ENCODE measurements at regions not wholly inside any gene's neighbourhood (a gene's known extent, or its start where the extent isn't known, plus 50 kb on each side); places are given as distances from the start of the nearest gene placed in this dataset.
"Not testable (repeated sequence)": the region's sequence is repeated elsewhere in the genome, so short reads cannot be mapped to it uniquely, and the experiment has no call there.

GRCh38 chr10:84719687-84720086 is 391.3 kb downstream of the CCSER2 start:
- no peak overlapping the region for H2AFZ ChIP-seq (ENCODE audit: low read length)
- H3K4me2 ChIP-seq (ENCODE audit: extremely low read depth, insufficient read depth, low read length), result no peak overlapping the region
- TF ChIP-seq EZH2 (IDR thresholded peaks at IDR 0.05; ENCODE audit: low read length, missing control alignments), result no peak
- no peak for TF ChIP-seq CTCF (conservative IDR thresholded peaks at IDR 0.05 in 1 of 2, IDR thresholded peaks at IDR 0.05 in 1 of 2; ENCODE audit: low read depth in 1 of 2, low read length in 2 of 2)
- no peak overlapping the region for H3K4me3 ChIP-seq (replicated peaks in 1 of 4; ENCODE audit: control extremely low read depth in 1 of 4, insufficient read depth in 1 of 4, low read depth in 3 of 4, low read length in 4 of 4)
- H3K27ac ChIP-seq (ENCODE audit: insufficient read depth, low read length), result no peak overlapping the region
- H3K27me3 ChIP-seq (ENCODE audit: control insufficient read depth, insufficient read depth, low read length), result no peaks in the 10 kb centered on the region
- no peaks in the 10 kb centered on the region for H3K4me1 ChIP-seq (ENCODE audit: control insufficient read depth, extremely low read depth, insufficient read depth, low read length)
- no peaks in the 10 kb centered on the region for H3K9me3 ChIP-seq (ENCODE audit: control insufficient read depth, insufficient read depth, low read depth, low read length)
- no peaks in the 10 kb centered on the region for H4K20me1 ChIP-seq (ENCODE audit: control insufficient read depth, extremely low read depth, insufficient read depth, low read length)
- no peaks in the 10 kb centered on the region for H3K79me2 ChIP-seq (ENCODE audit: control insufficient read depth, insufficient read depth, low read length)
- no peak for DNase-seq (ENCODE audit: low read depth in 2 of 2)
- no peak overlapping the region for H3K9ac ChIP-seq (ENCODE audit: insufficient read depth, low read length)
- no peaks in the 10 kb centered on the region for H3K36me3 ChIP-seq (ENCODE audit: control insufficient read depth, insufficient read depth, low read length)

DNA sequence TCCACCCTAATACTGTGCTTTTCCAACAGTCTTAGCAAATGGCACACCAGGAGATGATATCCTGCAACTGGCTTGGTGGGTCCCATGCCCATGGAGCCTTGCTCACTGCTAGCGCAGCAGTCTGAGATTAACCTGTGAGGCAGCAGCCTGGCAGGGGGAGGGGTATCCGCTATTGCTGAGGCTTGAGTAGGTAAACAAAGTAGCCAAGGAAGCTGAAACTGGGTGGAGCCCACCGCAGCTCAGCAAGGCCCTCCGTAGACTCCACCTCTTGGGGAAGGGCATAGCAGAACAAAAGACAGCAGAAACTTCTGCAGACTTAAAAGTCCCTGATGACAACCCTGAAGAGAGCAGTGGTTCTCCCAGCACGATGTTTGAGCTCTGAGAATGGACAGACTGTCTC is 399.0 kb downstream of the CCSER2 start:
- TF ChIP-seq EZH2 (IDR thresholded peaks at IDR 0.05; ENCODE audit: low read length, missing control alignments) (no peak), CTCF (conservative IDR thresholded peaks at IDR 0.05 in 1 of 2, IDR thresholded peaks at IDR 0.05 in 1 of 2; ENCODE audit: low read depth in 1 of 2, low read length in 2 of 2) (no peak)
- no peaks in the 10 kb centered on the region for H3K4me1 ChIP-seq (ENCODE audit: control insufficient read depth, extremely low read depth, insufficient read depth, low read length)
- no peak overlapping the region for H2AFZ ChIP-seq (ENCODE audit: low read length)
- H3K4me2 ChIP-seq (ENCODE audit: extremely low read depth, insufficient read depth, low read length), result no peak overlapping the region
- no peaks in the 10 kb centered on the region for H3K79me2 ChIP-seq (ENCODE audit: control insufficient read depth, insufficient read depth, low read length)
- H3K9ac ChIP-seq (ENCODE audit: insufficient read depth, low read length), result no peak overlapping the region
- no peaks in the 10 kb centered on the region for H3K9me3 ChIP-seq (ENCODE audit: control insufficient read depth, insufficient read depth, low read depth, low read length)
- no peak overlapping the region for H3K27ac ChIP-seq (ENCODE audit: insufficient read depth, low read length)
- H3K4me3 ChIP-seq (replicated peaks in 1 of 4; ENCODE audit: control extremely low read depth in 1 of 4, insufficient read depth in 1 of 4, low read depth in 3 of 4, low read length in 4 of 4), result no peak overlapping the region
- H4K20me1 ChIP-seq (ENCODE audit: control insufficient read depth, extremely low read depth, insufficient read depth, low read length), result no peaks in the 10 kb centered on the region
- H3K27me3 ChIP-seq (ENCODE audit: control insufficient read depth, insufficient read depth, low read length), result no peaks in the 10 kb centered on the region
- H3K36me3 ChIP-seq (ENCODE audit: control insufficient read depth, insufficient read depth, low read length), result no peaks in the 10 kb centered on the region
- no peak for DNase-seq (ENCODE audit: low read depth in 2 of 2)

- H3K9me3 ChIP-seq (ENCODE audit: control insufficient read depth, insufficient read depth, low read depth, low read length); H3K9ac ChIP-seq (ENCODE audit: insufficient read depth, low read length); H3K4me1 ChIP-seq (ENCODE audit: control insufficient read depth, extremely low read depth, insufficient read depth, low read length); H3K4me3 ChIP-seq (replicated peaks in 1 of 4; ENCODE audit: control extremely low read depth in 1 of 4, insufficient read depth in 1 of 4, low read depth in 3 of 4, low read length in 4 of 4); H3K79me2 ChIP-seq (ENCODE audit: control insufficient read depth, insufficient read depth, low read length); H3K27me3 ChIP-seq (ENCODE audit: control insufficient read depth, insufficient read depth, low read length); H3K4me2 ChIP-seq (ENCODE audit: extremely low read depth, insufficient read depth, low read length); H3K27ac ChIP-seq (ENCODE audit: insufficient read depth, low read length); H2AFZ ChIP-seq (ENCODE audit: low read length); H4K20me1 ChIP-seq (ENCODE audit: control insufficient read depth, extremely low read depth, insufficient read depth, low read length); H3K36me3 ChIP-seq (ENCODE audit: control insufficient read depth, insufficient read depth, low read length); DNase-seq (ENCODE audit: low read depth in 2 of 2): not testable (repeated sequence)
These were observed 410.7 kb downstream of the CCSER2 start for GRCh38 chr10:84739126-84739525.

DNA sequence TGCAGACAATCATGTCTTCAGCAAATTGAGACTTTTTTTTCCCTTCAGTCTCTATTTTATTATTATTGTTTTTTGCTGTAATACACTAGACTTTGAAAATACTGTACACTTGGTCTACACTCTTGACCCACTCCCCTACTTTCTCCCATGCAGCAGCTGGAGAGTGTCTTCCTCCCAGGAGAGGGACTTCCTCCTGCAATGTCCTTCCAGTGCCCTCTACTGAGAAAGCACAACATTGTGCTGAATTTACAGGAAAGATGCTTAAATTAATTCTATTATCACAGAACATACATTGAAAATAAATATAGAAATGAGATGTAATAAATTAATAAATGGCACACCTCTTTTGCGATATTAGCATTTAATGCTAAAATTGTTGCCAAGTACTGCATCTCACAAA is 411.3 kb downstream of the CCSER2 start:
- H3K9ac ChIP-seq (ENCODE audit: insufficient read depth, low read length), result no peak overlapping the region
- H3K27me3 ChIP-seq (ENCODE audit: control insufficient read depth, insufficient read depth, low read length), result no peaks in the 10 kb centered on the region
- TF ChIP-seq CTCF (conservative IDR thresholded peaks at IDR 0.05 in 1 of 2, IDR thresholded peaks at IDR 0.05 in 1 of 2; ENCODE audit: low read depth in 1 of 2, low read length in 2 of 2) (no peak), EZH2 (IDR thresholded peaks at IDR 0.05; ENCODE audit: low read length, missing control alignments) (no peak)
- no peaks in the 10 kb centered on the region for H3K4me1 ChIP-seq (ENCODE audit: control insufficient read depth, extremely low read depth, insufficient read depth, low read length)
- H3K9me3 ChIP-seq (ENCODE audit: control insufficient read depth, insufficient read depth, low read depth, low read length), result no peaks in the 10 kb centered on the region
- no peaks in the 10 kb centered on the region for H3K79me2 ChIP-seq (ENCODE audit: control insufficient read depth, insufficient read depth, low read length)
- no peak overlapping the region for H3K4me2 ChIP-seq (ENCODE audit: extremely low read depth, insufficient read depth, low read length)
- no peak overlapping the region for H2AFZ ChIP-seq (ENCODE audit: low read length)
- no peaks in the 10 kb centered on the region for H3K36me3 ChIP-seq (ENCODE audit: control insufficient read depth, insufficient read depth, low read length)
- no peak for DNase-seq (ENCODE audit: low read depth in 2 of 2)
- no peak overlapping the region for H3K27ac ChIP-seq (ENCODE audit: insufficient read depth, low read length)
- H3K4me3 ChIP-seq (replicated peaks in 1 of 4; ENCODE audit: control extremely low read depth in 1 of 4, insufficient read depth in 1 of 4, low read depth in 3 of 4, low read length in 4 of 4), result no peak overlapping the region
- H4K20me1 ChIP-seq (ENCODE audit: control insufficient read depth, extremely low read depth, insufficient read depth, low read length), result no peaks in the 10 kb centered on the region

Data from fibroblast of lung (primary cell).